H1 (cell line): ENCODE measurements at regions not wholly inside any gene's neighbourhood (a gene's known extent, or its start where the extent isn't known, plus 50 kb on each side); places are given as distances from the start of the nearest gene placed in this dataset.

Source experiments
- CTCF ChIA-PET: fragments of 300-600 bp; sonication (Branson Sonifier 250); formaldehyde crosslinking; loops from one replicate; lab custom pipeline; 2021; ENCODE audit not compliant: partially characterized antibody; lab: Charles Lee
- POLR2A ChIA-PET: fragments of 300-600 bp; sonication (Branson Sonifier 250); formaldehyde crosslinking; loops from one replicate; lab custom pipeline; 2021; ENCODE audit warnings: inconsistent platforms; ENCODE audit not compliant: partially characterized antibody; lab: Charles Lee
- DNase-seq, 2 experiments: peaks; one replicate each; pipeline versions ENCODE4 v3.0.0 to v3.0.0-alpha.2; 2010 to 2022; ENCODE audit warnings: low spot score in 2 of 2, low read depth in 1 of 2, mixed read lengths in 1 of 2
- FAIRE-seq: peaks from 2 replicates; lab custom pipeline; 2011; peaks lifted over from hg19 to GRCh38; lab: Jason Lieb, UNC
- H2AFZ ChIP-seq: 2 replicates; pipeline ENCODE4 v1.8.1; 2012; ENCODE audit warnings: low read length, inconsistent platforms
- H2AK5ac ChIP-seq: 2 replicates; pipeline ENCODE4 v1.6.1; 2013; ENCODE audit warnings: low read depth, low read length
- H2BK120ac ChIP-seq: replicated peaks from 2 replicates; pipeline ENCODE3; 2013; ENCODE audit warnings: low read depth, low read length, inconsistent platforms
- H2BK12ac ChIP-seq: 2 replicates; pipeline ENCODE4 v1.6.1; 2013; ENCODE audit warnings: low read depth, low read length
- H2BK15ac ChIP-seq: 2 replicates; pipeline ENCODE4 v1.6.1; 2013; ENCODE audit warnings: low read length
- H2BK20ac ChIP-seq: 2 replicates; pipeline ENCODE4 v1.6.1; 2013; ENCODE audit warnings: low read length
- H2BK5ac ChIP-seq: 2 replicates; pipeline ENCODE4 v1.6.1; 2013; ENCODE audit warnings: low read depth, low read length
- H3K14ac ChIP-seq: 2 replicates; pipeline ENCODE4 v1.6.1; 2013; ENCODE audit warnings: inconsistent platforms; ENCODE audit not compliant: insufficient read length
- H3K18ac ChIP-seq: 2 replicates; pipeline ENCODE4 v1.6.1; 2013; ENCODE audit warnings: low read length; ENCODE audit errors: extremely low read depth
- H3K23ac ChIP-seq: 2 replicates; pipeline ENCODE4 v1.6.1; 2013; ENCODE audit warnings: inconsistent platforms; ENCODE audit not compliant: insufficient read length
- H3K23me2 ChIP-seq: 2 replicates; pipeline ENCODE4 v1.6.1; 2013; ENCODE audit warnings: low read depth, low read length
- H3K27ac ChIP-seq: 2 replicates; pipeline ENCODE4 v1.6.1; 2011; ENCODE audit warnings: low read depth, low read length, inconsistent platforms
- H3K27me3 ChIP-seq, 4 experiments: replicated peaks in 1 of 4; 1 replicate in 1 of 4; 2 replicates in 3 of 4; pipeline versions ENCODE4 v1.6.1 to v1.8.1; 2011 to 2013; ENCODE audit warnings: low read length in 3 of 4, mild to moderate bottlenecking in 3 of 4, inconsistent platforms in 2 of 4, mixed read lengths in 2 of 4, moderate library complexity in 1 of 4; ENCODE audit not compliant: control insufficient read depth in 3 of 4, insufficient read depth in 3 of 4; ENCODE audit errors: extremely low read depth in 1 of 4
- H3K36me3 ChIP-seq, 4 experiments: 2 replicates each; pipeline versions ENCODE4 v1.6.1 to v1.8.1; 2011 to 2013; ENCODE audit warnings: mild to moderate bottlenecking in 4 of 4, low read length in 3 of 4, moderate library complexity in 2 of 4, control low read depth in 1 of 4, inconsistent platforms in 1 of 4; ENCODE audit not compliant: insufficient read depth in 4 of 4, control insufficient read depth in 2 of 4
- H3K4ac ChIP-seq: replicated peaks from 2 replicates; pipeline ENCODE3; 2013; ENCODE audit warnings: low read length, low read depth, mixed read lengths, inconsistent platforms; ENCODE audit not compliant: insufficient read length
- H3K4me1 ChIP-seq, 4 experiments: replicated peaks in 1 of 4; 1 replicate in 1 of 4; 2 replicates in 3 of 4; pipeline versions ENCODE4 v1.6.1 to v1.8.1; 2011 to 2013; ENCODE audit warnings: low read length in 3 of 4, inconsistent platforms in 2 of 4, mixed read lengths in 1 of 4; ENCODE audit not compliant: insufficient read depth in 4 of 4, control insufficient read depth in 3 of 4
- H3K4me2 ChIP-seq, 2 experiments: 2 replicates each; pipeline versions ENCODE4 v1.6.1 to v1.8.1; 2011 to 2013; ENCODE audit warnings: low read depth in 2 of 2, low read length in 2 of 2, control low read depth in 1 of 2, inconsistent platforms in 1 of 2, mild to moderate bottlenecking in 1 of 2; ENCODE audit not compliant: insufficient read depth in 1 of 2
- H3K4me3 ChIP-seq, 4 experiments: fragments of 200-600, 300-600 bp in 1 of 4; sonication (generic), shearing (Covaris generic), sonication (Bioruptor Twin) in 1 of 4; 2 replicates each; pipeline versions ENCODE4 v1.5.1 to v1.8.1; 2011 to 2016; ENCODE audit warnings: low read length in 4 of 4, low read depth in 3 of 4, control low read depth in 2 of 4, inconsistent platforms in 2 of 4, mild to moderate bottlenecking in 2 of 4, mixed read lengths in 1 of 4, moderate library complexity in 1 of 4; ENCODE audit not compliant: insufficient read depth in 2 of 4; ENCODE audit errors: extremely low read depth in 1 of 4
- H3K56ac ChIP-seq: replicated peaks from 2 replicates; pipeline ENCODE3; 2013; ENCODE audit warnings: low read depth, mild to moderate bottlenecking, mixed read lengths, low read length, inconsistent platforms; ENCODE audit not compliant: insufficient read length
- H3K79me1 ChIP-seq: 2 replicates; pipeline ENCODE4 v1.6.1; 2013; ENCODE audit warnings: low read depth, low read length, control low read depth
- H3K79me2 ChIP-seq, 2 experiments: 2 replicates each; pipeline versions ENCODE4 v1.6.1 to v1.8.1; 2012 to 2013; ENCODE audit warnings: low read length in 2 of 2, mild to moderate bottlenecking in 2 of 2, inconsistent platforms in 1 of 2; ENCODE audit not compliant: insufficient read depth in 2 of 2, control insufficient read depth in 1 of 2
- H3K9ac ChIP-seq, 4 experiments: replicated peaks in 1 of 4; 1 replicate in 1 of 4; 2 replicates in 3 of 4; pipeline versions ENCODE4 v1.6.1 to v1.8.1; 2011 to 2013; ENCODE audit warnings: low read depth in 3 of 4, low read length in 3 of 4, control low read depth in 2 of 4, mild to moderate bottlenecking in 2 of 4, moderate library complexity in 2 of 4, inconsistent platforms in 1 of 4; ENCODE audit errors: extremely low read depth in 1 of 4
- H3K9me3 ChIP-seq, 2 experiments: 2 replicates each; pipeline versions ENCODE4 v1.6.1 to v1.8.1; 2012 to 2013; ENCODE audit warnings: mild to moderate bottlenecking in 2 of 2, moderate library complexity in 2 of 2, control low read depth in 1 of 2, inconsistent platforms in 1 of 2, low read depth in 1 of 2, low read length in 1 of 2, mixed read lengths in 1 of 2; ENCODE audit not compliant: insufficient read depth in 2 of 2
- H4K20me1 ChIP-seq, 2 experiments: replicated peaks in 1 of 2; 2 replicates each; pipeline versions ENCODE3 to v1.8.1; 2011 to 2013; ENCODE audit warnings: inconsistent platforms in 2 of 2, low read length in 2 of 2, mild to moderate bottlenecking in 1 of 2; ENCODE audit not compliant: insufficient read depth in 2 of 2, control insufficient read depth in 1 of 2
- H4K5ac ChIP-seq: 2 replicates; pipeline ENCODE4 v1.6.1; 2013; ENCODE audit warnings: low read length, low read depth, mixed read lengths, inconsistent platforms; ENCODE audit not compliant: insufficient read length
- H4K8ac ChIP-seq: 2 replicates; pipeline ENCODE4 v1.8.0; 2013; ENCODE audit warnings: mild to moderate bottlenecking, moderate library complexity, low read length, inconsistent platforms; ENCODE audit not compliant: insufficient read depth; ENCODE audit errors: extremely low read depth
- H4K91ac ChIP-seq: replicated peaks from 2 replicates; pipeline ENCODE3; 2013; ENCODE audit warnings: low read length, mixed read lengths, inconsistent platforms; ENCODE audit not compliant: insufficient read length
- KDM1A ChIP-seq: fragments of 200-600, 300-600 bp; sonication (generic); IDR thresholded peaks from 2 replicates; pipeline ENCODE4 v1.7.1; 2016; ENCODE audit warnings: mild to moderate bottlenecking, low read length, borderline replicate concordance
- PHF8 ChIP-seq: fragments of 200-600 bp; sonication (generic); conservative IDR thresholded peaks from 2 replicates; pipeline ENCODE4 v1.7.1; 2012; ENCODE audit warnings: low read depth, mild to moderate bottlenecking, inconsistent platforms, low read length, moderate library complexity
- RAD21 ChIP-seq, 2 experiments: IDR thresholded peaks in 1 of 2; conservative IDR thresholded peaks in 1 of 2; 2 replicates each; pipeline ENCODE4 v1.6.1; 2011; ENCODE audit warnings: low read depth in 2 of 2, low read length in 2 of 2, improper control_type of control experiment in 1 of 2, inconsistent platforms in 1 of 2, mild to moderate bottlenecking in 1 of 2, moderate library complexity in 1 of 2
- YY1 ChIP-seq: IDR thresholded peaks from 2 replicates; pipeline ENCODE4 v1.6.1; 2011; ENCODE audit warnings: low read depth, mild to moderate bottlenecking, low read length
- WGBS, 2 experiments: shearing (Covaris generic) in 1 of 2; methylation state at CpG; one replicate each; pipeline versions ENCODE4 v1.1.6 to v1.1.7; 2013 to 2015; ENCODE audit warnings: low lambda C conversion rate in 2 of 2, mixed read lengths in 2 of 2, inconsistent platforms in 1 of 2, low coverage in 1 of 2, missing lambda C conversion rate in 1 of 2; ENCODE audit not compliant: insufficient replicate concordance in 2 of 2, insufficient coverage in 1 of 2, insufficient read length in 1 of 2; ENCODE audit errors: extremely low coverage in 1 of 2, missing lambda C conversion rate in 1 of 2; 5-methylcytosine and 5-hydroxymethylcytosine counted together

DNA sequence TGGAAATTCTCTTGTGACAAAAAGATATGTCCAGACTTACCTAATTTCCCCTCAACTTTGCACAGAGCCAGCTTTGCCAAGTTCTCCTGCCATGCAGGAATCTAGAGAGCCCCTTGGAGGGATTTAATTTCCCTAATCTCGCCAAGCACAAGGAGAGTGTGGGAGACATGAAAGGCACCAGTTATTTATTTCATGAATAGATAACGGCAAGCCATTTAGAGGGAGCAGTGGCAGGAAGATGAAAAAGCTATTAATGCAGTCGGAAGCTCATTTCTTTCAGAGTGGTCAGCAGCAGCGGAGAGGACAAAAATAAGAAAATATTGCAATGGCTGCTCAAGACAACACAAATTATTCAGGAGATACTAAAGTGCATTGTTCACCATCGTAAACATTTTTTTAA lies 150.9 kb upstream of the WSCD2 start:
- Histone ChIP-seq H2BK15ac (no peak overlapping the region), H2BK20ac (no peak overlapping the region), H3K23me2 (no peaks in the 10 kb centered on the region), H3K79me2 (no peaks in the 10 kb centered on the region), H3K27me3 (no peaks in the 10 kb centered on the region; a peak in 1 of 7 replicates), H2AK5ac (no peak overlapping the region), H3K36me3 (no peaks in the 10 kb centered on the region), H2BK12ac (no peak overlapping the region), H3K4me3 (no peak overlapping the region), H3K18ac (no peak overlapping the region), H3K4me2 (no peak overlapping the region), H2BK5ac (no peak overlapping the region), H4K8ac (no peak overlapping the region), H3K9me3 (peaks cover 0 to 6% of the 10 kb centered on the region in 2 experiments; a peak in 2 of 4 replicates), H3K9ac (no peak overlapping the region), H2BK120ac (no peak overlapping the region), H3K4me1 (no peaks in the 10 kb centered on the region), H3K14ac (no peak overlapping the region), H3K23ac (no peak overlapping the region), H4K20me1 (no peaks in the 10 kb centered on the region), H4K5ac (no peak overlapping the region), H3K79me1 (no peaks in the 10 kb centered on the region), H3K27ac (no peak overlapping the region), H4K91ac (no peak overlapping the region), H3K56ac (no peak overlapping the region), H2AFZ (no peak overlapping the region), H3K4ac (no peak overlapping the region)
- FAIRE-seq (no peak), DNase-seq (no peak)
- WGBS, 2 experiments = 90% methylated on average over 5 of the region's 5 CpGs; no CpG with 5 or more reads in 1 of the 2 experiments
- ChIA-PET POLR2A (interaction anchor here (1.1 kb wide), 1 partner anchor 12 kb away, joined by 3 read pairs; no protein-coding TSS in a partner anchor), CTCF (interaction anchor here (1.1 to 8.9 kb wide), 5 partner anchors 14 to 534 kb away, joined by 3 to 76 read pairs (median 4); no protein-coding TSS in a partner anchor)
- no peak for TF ChIP-seq PHF8
- TF ChIP-seq RAD21 (IDR thresholded peaks at IDR 0.05 in 1 of 2, conservative IDR thresholded peaks at IDR 0.05 in 1 of 2; ENCODE audit: low read depth in 2 of 2, low read length in 2 of 2) = no peak
- TF ChIP-seq KDM1A = no peak
- no peak for TF ChIP-seq YY1
